A549 (cell line): ENCODE measurements at regions not wholly inside any gene's neighbourhood (a gene's known extent, or its start where the extent isn't known, plus 50 kb on each side); places are given as distances from the start of the nearest gene placed in this dataset.

Source experiments
- CBX2 ChIP-seq: fragments of 200-600 bp; sonication (generic); IDR thresholded peaks from 2 replicates; pipeline ENCODE4 v1.6.1; 2016; ENCODE audit warnings: low read depth, mild to moderate bottlenecking, borderline replicate concordance
- CEBPB ChIP-seq, 2 experiments: fragments of >200 bp in 1 of 2; sonication (Bioruptor Twin) in 1 of 2; formaldehyde crosslinking in 1 of 2; IDR thresholded peaks; 2 replicates each; pipeline ENCODE4 v1.6.1; 2012 to 2016
- EP300 ChIP-seq, 2 experiments: fragments of >200 bp; sonication (Bioruptor Twin); formaldehyde crosslinking; IDR thresholded peaks; 2 replicates in 1 of 2; 3 replicates in 1 of 2; pipeline ENCODE4 v1.6.1; 2016 to 2017
- MAFK ChIP-seq: fragments of 450-650 bp; IDR thresholded peaks from 2 replicates; pipeline ENCODE4 v1.6.1; 2014; ENCODE audit not compliant: partially characterized antibody
- POLR2A ChIP-seq: IDR thresholded peaks from 2 replicates; pipeline ENCODE4 v1.6.1; 2012; ENCODE audit warnings: mild to moderate bottlenecking, low read length
- RAD21 ChIP-seq, 2 experiments: fragments of >200 bp in 1 of 2; sonication (Bioruptor Twin) in 1 of 2; formaldehyde crosslinking in 1 of 2; IDR thresholded peaks in 1 of 2; conservative IDR thresholded peaks in 1 of 2; 2 replicates in 1 of 2; 3 replicates in 1 of 2; pipeline ENCODE4 v1.6.1; 2012 to 2018; ENCODE audit warnings: inconsistent platforms in 1 of 2
- TF ChIP-seq, protein P1 (sequence below): fragments of >200 bp; sonication (Bioruptor Twin); formaldehyde crosslinking; IDR thresholded peaks from 3 replicates; pipeline ENCODE4 v1.5.1; 2016

DNA sequence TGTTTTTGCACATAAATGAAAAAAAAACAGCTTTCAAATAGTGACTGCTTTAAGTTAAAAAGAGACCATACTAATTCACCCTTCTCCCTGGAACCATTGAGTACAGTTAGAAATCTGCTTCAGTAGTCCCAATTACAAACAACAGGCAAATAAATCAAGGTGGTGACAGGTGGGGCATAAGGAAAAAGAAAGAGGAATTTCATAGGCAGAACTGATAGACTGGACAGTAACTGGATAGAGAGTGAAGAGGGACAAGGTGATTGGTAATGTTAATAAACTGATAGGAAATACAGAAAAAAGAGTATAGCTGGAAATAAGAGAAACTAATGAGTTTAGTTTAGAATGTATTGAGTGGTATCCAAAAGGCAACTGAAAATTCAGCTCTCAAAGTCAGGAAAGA is 56.0 kb downstream of the SLC41A2 start:
- TF ChIP-seq, protein P1, sequence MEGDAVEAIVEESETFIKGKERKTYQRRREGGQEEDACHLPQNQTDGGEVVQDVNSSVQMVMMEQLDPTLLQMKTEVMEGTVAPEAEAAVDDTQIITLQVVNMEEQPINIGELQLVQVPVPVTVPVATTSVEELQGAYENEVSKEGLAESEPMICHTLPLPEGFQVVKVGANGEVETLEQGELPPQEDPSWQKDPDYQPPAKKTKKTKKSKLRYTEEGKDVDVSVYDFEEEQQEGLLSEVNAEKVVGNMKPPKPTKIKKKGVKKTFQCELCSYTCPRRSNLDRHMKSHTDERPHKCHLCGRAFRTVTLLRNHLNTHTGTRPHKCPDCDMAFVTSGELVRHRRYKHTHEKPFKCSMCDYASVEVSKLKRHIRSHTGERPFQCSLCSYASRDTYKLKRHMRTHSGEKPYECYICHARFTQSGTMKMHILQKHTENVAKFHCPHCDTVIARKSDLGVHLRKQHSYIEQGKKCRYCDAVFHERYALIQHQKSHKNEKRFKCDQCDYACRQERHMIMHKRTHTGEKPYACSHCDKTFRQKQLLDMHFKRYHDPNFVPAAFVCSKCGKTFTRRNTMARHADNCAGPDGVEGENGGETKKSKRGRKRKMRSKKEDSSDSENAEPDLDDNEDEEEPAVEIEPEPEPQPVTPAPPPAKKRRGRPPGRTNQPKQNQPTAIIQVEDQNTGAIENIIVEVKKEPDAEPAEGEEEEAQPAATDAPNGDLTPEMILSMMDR, result no peak
- TF ChIP-seq RAD21 (conservative IDR thresholded peaks at IDR 0.05 in 1 of 2, IDR thresholded peaks at IDR 0.05 in 1 of 2), result no peak
- TF ChIP-seq CEBPB (IDR thresholded peaks at IDR 0.05), result no peak
- TF ChIP-seq EP300 (IDR thresholded peaks at IDR 0.05), result no peak
- TF ChIP-seq POLR2A, result no peak
- TF ChIP-seq MAFK, result no peak
- TF ChIP-seq CBX2, result no peak
